ENCODE measurements at regions not wholly inside any gene's neighbourhood (a gene's known extent, or its start where the extent isn't known, plus 50 kb on each side); places are given as distances from the start of the nearest gene placed in this dataset.

DNA sequence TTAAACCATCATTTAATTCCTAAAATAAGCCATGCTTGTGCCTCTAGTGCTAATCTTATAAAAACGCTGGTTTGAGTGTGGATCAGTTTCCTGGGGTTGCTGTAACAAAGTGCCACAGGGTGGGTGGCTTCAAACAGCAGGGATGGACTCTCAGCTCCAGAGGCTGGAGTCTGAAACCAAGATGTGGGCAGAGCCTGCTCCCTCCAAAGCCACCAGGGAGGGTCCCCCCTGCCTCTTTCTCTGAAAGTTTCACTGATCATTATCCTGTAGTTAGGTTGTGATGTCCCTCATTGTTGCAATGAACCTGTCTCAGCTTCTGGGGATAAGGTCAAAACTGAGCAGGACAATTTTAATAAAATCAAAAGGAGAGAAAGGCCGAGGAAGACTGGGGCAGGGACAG is 251.9 kb upstream of the TCERG1L start:
- DNase-seq (ENCODE audit: low spot score): no peak

- DNase-seq (ENCODE audit: low spot score): no peak
These were observed 256.0 kb upstream of the TCERG1L start for GRCh38 chr10:131567279-131568162.

DNA sequence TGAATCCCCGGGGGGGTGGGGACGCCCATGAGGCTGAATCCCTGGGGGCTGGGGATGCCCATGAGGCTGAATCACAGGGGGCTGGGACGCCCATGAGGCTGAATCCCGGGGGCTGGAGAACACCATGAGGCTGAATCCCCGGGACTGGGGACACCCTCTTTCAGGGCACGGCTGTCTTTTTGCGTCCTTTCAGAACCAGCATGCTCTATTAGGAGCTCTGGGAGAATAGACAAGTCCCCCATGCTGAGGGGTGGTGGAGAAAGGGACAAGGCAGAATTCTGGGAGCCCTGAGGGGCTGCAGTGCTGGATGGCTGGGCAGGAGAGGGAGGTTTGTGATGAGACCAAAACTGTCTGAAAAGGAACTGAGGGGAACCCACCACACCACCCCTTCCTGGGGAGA is 257.3 kb upstream of the TCERG1L start:
- DNase-seq (ENCODE audit: low spot score): no peak

- no peak for DNase-seq (ENCODE audit: low spot score)
These were observed 258.6 kb upstream of the TCERG1L start for GRCh38 chr10:131569851-131570715.

DNA sequence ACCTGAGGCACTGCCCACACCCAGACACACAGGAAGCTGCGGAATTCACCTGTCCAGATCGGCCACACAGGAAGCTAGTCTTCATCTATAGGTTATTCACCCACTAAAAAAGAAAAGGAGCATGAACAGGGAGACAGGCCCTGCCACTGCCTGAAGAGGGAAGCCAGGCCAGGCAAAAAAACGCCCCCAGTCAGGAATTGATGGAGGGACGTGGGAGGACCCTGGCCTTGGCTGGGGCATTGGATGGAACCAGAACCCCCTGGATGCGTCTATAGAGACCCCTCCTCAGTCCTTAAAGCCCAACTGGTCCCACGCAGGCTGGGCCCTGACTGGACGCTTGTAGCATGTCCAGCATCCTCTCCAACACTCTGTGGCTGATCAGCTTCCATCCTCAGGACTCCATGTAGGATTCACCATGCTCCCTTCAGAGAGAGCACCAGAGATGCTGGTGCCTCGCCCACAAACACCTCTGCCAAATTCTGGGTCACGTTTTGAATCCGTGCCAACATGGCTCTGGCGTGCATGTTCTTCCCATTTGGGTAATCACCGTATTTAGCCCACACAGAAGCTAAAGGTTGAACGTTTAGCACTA is 259.3 kb upstream of the TCERG1L start:
- no peak for DNase-seq (ENCODE audit: low spot score)

GRCh38 chr10:131571346-131571745 is 259.8 kb upstream of the TCERG1L start:
- DNase-seq (ENCODE audit: low spot score): no peak

DNA sequence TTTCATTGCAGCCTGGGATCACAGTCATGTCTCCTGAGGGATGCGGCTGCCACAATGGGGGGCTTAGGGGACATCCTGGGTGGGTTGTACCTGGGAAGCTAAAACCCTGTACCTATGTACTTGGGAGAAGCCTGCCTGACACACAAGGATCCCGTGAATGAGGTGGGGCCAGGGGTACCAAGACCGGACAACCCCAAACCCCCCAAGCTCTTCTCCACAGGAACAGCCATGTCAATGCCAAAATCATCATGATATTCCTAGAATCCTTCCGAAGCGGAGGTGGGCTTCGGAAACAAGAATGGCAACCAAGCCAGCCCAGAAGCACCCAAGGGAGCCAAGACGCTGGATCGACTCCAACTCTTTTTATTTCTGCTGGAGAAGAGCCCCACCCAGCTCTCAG is 260.3 kb upstream of the TCERG1L start:
- DNase-seq (ENCODE audit: low spot score): no peak

DNA sequence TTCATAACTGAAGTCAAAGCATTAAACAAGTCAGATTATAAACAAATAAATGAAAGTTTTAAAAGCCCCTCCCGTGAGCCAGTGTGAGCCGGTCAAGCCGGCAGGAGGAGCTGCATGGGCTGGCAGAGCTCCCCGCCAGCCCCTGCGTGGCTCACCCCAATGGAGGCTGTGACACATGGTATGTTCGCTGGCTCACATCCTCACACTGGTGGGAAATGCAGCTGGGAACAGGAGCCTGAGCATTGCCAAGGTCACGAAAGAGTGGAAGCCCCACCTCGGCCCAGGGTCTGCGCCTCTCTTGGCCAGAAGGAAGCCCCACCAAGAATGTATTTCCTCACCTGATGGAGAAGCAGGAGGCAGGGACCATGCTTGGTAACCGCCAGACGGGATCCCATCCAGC is 261.7 kb upstream of the TCERG1L start:
- DNase-seq (ENCODE audit: low spot score): no peak

GRCh38 chr10:131573707-131574106 is 262.2 kb upstream of the TCERG1L start:
- no peak for DNase-seq (ENCODE audit: low spot score)

DNA sequence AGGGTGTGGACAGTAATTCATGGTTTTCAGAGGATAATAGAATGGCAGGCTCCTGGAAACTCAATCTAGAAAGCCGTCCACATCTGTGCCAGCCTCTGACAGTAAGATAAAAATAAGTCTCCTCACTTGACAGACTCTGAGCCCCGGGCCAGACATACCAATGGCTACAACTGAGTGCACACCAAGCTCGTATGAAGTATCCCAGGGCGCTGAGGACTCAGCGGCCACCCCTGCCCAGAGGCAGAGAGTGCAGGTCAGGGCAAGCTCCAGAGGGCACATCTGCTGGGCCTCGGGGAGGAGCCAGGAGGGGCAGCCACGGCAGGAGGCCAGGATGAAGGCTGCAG is 262.8 kb upstream of the TCERG1L start:
- DNase-seq (ENCODE audit: low spot score): no peak

GRCh38 chr10:131574707-131575430 is 263.3 kb upstream of the TCERG1L start:
- no peak for DNase-seq (ENCODE audit: low spot score)

DNA sequence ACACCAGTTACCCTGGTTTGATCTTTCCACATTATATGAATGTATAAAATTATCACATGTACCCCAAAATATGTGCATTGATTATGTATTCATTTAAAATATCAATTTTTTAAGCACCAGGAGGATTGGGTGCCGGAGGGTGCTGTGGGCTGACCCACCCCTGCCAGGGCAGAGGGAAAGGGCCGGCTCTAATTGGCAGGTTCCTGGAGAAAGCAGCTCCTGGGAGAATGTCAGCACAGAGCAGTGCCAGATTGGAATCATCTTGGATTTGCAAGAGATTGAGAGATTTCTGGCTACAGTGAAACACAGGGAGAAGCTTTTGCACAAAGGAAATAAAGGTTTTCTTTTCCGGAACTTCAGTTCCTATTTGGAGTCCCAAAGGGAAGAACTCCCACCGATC is 264.4 kb upstream of the TCERG1L start:
- no peak for DNase-seq (ENCODE audit: low spot score)

GRCh38 chr10:131576341-131577177 is 265.0 kb upstream of the TCERG1L start:
- DNase-seq (ENCODE audit: low spot score): no peak

- no peak for DNase-seq (ENCODE audit: low spot score)
These were observed 265.6 kb upstream of the TCERG1L start for GRCh38 chr10:131577178-131577555.

DNA sequence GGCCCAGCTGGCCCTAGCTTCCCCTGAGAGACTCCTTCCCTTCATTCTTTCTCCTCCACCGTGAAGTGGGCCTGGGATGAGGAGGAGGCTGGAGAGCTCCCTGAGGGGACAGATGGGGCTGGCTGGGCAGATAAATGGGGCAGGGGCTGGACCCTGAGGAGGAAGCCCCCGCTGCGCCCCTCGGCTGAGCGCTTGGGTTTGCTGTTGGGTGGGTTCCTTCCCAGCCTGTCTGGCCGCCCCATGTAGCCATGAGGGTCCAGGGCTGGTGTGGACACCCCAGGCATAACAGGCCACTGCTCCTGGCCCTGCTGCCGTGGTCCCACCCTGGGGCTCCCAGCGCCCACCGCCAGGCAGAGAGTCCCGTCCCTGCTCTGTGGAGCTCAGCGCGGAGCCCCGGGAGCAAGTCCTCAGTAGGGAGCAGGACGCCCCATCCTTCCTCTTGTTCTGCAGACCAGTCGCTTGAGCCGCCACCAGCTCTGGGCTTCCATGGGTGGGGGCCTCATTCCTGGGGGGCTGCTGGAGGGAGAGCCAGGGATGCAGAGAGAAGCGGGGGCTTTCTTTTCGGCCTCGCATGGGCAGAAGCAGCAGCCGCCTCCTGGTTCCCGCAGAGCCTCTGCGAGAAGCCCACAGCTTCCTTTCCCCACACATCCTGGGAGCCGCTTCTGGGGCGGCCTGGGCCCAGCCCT is 266.4 kb upstream of the TCERG1L start:
- no peak for DNase-seq (ENCODE audit: low spot score)

- DNase-seq (ENCODE audit: low spot score): no peak
These were observed 267.0 kb upstream of the TCERG1L start for GRCh38 chr10:131578472-131578970.

- DNase-seq (ENCODE audit: low spot score): no peak
These were observed 267.9 kb upstream of the TCERG1L start for GRCh38 chr10:131579251-131580071.

GRCh38 chr10:131580076-131580652 is 268.6 kb upstream of the TCERG1L start:
- no peak for DNase-seq (ENCODE audit: low spot score)

GRCh38 chr10:131580674-131581073 is 269.2 kb upstream of the TCERG1L start:
- no peak for DNase-seq (ENCODE audit: low spot score)

All from hematopoietic multipotent progenitor cell treated with erythropoietin and hydrocortisone succinate and interleukin-3 and kit ligand, for 17 days (in vitro differentiated cells).